ENCODE measurements at regions not wholly inside any gene's neighbourhood (a gene's known extent, or its start where the extent isn't known, plus 50 kb on each side); places are given as distances from the start of the nearest gene placed in this dataset.

- Histone ChIP-seq H3K27me3 (peaks cover 0 to 61% (median 50%) of the 10 kb centered on the region in 7 donors), H3K9me3 (no peaks in the 10 kb centered on the region), H3K27ac (no peak overlapping the region), H3K4me1 (no peaks in the 10 kb centered on the region), H3K36me3 (no peaks in the 10 kb centered on the region), H3K4me3 (no peak overlapping the region)
- TF ChIP-seq, protein P1, sequence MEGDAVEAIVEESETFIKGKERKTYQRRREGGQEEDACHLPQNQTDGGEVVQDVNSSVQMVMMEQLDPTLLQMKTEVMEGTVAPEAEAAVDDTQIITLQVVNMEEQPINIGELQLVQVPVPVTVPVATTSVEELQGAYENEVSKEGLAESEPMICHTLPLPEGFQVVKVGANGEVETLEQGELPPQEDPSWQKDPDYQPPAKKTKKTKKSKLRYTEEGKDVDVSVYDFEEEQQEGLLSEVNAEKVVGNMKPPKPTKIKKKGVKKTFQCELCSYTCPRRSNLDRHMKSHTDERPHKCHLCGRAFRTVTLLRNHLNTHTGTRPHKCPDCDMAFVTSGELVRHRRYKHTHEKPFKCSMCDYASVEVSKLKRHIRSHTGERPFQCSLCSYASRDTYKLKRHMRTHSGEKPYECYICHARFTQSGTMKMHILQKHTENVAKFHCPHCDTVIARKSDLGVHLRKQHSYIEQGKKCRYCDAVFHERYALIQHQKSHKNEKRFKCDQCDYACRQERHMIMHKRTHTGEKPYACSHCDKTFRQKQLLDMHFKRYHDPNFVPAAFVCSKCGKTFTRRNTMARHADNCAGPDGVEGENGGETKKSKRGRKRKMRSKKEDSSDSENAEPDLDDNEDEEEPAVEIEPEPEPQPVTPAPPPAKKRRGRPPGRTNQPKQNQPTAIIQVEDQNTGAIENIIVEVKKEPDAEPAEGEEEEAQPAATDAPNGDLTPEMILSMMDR (IDR thresholded peaks at IDR 0.05), result no peak
- DNase-seq (no peak), ATAC-seq (no peak)
- intact Hi-C loops (cut with DNase I), result no loop called here
- WGBS, 2 donors, result 46 to 48% methylated on average over 23 of the region's 23 CpGs
Measured at GRCh38 chr20:22490287-22491193, 93.8 kb downstream of the FOXA2 start.

GRCh38 chr20:22489626-22490286 lies 94.6 kb downstream of the FOXA2 start:
- ATAC-seq (no peak), DNase-seq (no peak)
- intact Hi-C loops (cut with DNase I), result no loop called here
- 71 to 72% methylated on average over 11 of the region's 11 CpGs for WGBS, 2 donors
- Histone ChIP-seq H3K4me3 (no peak overlapping the region), H3K27ac (no peak overlapping the region), H3K36me3 (no peaks in the 10 kb centered on the region), H3K9me3 (no peaks in the 10 kb centered on the region), H3K27me3 (peaks cover 0 to 61% (median 48%) of the 10 kb centered on the region in 7 donors), H3K4me1 (no peaks in the 10 kb centered on the region)
- TF ChIP-seq, protein P1 (IDR thresholded peaks at IDR 0.05), result no peak

DNA sequence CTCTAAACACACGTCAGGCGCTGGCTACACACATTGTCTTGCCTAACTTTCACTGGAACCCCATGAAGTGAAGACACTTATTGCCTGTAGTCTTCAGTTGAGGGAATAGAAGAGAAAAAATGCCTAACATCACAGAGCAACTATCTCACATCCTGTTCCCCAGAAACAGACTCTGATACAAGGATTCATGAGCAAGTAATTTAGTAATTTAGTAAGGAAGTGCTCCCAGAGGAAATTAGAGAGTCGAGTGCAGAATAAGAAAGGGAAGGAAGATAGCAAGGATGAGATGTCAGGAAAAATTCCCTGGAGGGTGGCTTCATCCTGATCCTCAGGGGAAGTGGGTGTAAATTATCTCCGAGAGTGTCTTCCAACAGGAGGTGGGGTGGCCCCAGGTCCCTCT lies 104.0 kb downstream of the FOXA2 start:
- Histone ChIP-seq H3K4me1 (no peaks in the 10 kb centered on the region), H3K27me3 (peaks cover 0 to 11% (median 4%) of the 10 kb centered on the region in 7 donors), H3K36me3 (no peaks in the 10 kb centered on the region), H3K4me3 (no peak overlapping the region), H3K27ac (no peak overlapping the region), H3K9me3 (peaks cover 0 to 16% (median 0%) of the 10 kb centered on the region in 11 donors)
- no peak for DNase-seq
- intact Hi-C loops (cut with DNase I), result no loop called here
- TF ChIP-seq, protein P1 (IDR thresholded peaks at IDR 0.05), result no peak
- WGBS, 2 donors, result 58 to 76% methylated on average over 4 of the region's 4 CpGs
- ATAC-seq, result no peak

DNA sequence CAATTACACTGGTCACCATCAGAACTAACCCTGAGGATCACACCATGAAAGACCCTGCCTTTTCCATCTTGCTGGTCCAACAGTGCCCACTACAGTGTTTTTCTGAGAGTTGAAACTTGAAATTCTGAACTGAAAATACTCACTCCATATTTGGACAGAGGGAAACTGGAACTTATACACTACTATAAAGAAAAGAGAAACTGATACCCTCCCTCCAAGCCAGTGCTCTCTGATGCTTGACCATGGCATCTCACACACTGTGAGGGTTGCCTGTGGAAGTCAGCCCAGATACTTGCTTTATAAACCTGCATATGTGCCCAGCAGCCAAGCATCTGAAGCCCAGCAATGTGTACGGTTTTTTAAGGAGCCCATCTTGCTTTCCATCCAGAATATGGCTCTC lies 108.7 kb downstream of the FOXA2 start:
- intact Hi-C loops (cut with DNase I), result no loop called here
- TF ChIP-seq, protein P1 (IDR thresholded peaks at IDR 0.05), result no peak
- DNase-seq (no peak), ATAC-seq (no peak)
- peaks cover 0 to 16% (median 0%) of the 10 kb centered on the region in 11 donors for H3K9me3 ChIP-seq
- 51 to 62% methylated on average over 1 of the region's 1 CpG for WGBS, 2 donors
- H3K27ac ChIP-seq, result no peak overlapping the region
- H3K36me3 ChIP-seq, result no peaks in the 10 kb centered on the region
- no peak overlapping the region for H3K4me3 ChIP-seq
- no peaks in the 10 kb centered on the region for H3K4me1 ChIP-seq
- peaks cover 0 to 39% (median 13%) of the 10 kb centered on the region in 7 donors for H3K27me3 ChIP-seq
